Epithelial cell of proximal tubule (primary cell): ENCODE measurements at regions not wholly inside any gene's neighbourhood (a gene's known extent, or its start where the extent isn't known, plus 50 kb on each side); places are given as distances from the start of the nearest gene placed in this dataset.

Source experiments
- DNase-seq: peaks from one replicate; pipeline ENCODE4 v3.0.0-alpha.2; 2011; ENCODE audit warnings: low read depth
- H3K4me3 ChIP-seq: 2 replicates; pipeline ENCODE4 v1.5.1; 2011; ENCODE audit warnings: low read depth, mild to moderate bottlenecking, low read length
- TF ChIP-seq, protein P1 (sequence below): conservative IDR thresholded peaks from 2 replicates; pipeline ENCODE4 v1.5.1; 2012; ENCODE audit warnings: low read depth, mild to moderate bottlenecking, low read length

DNA sequence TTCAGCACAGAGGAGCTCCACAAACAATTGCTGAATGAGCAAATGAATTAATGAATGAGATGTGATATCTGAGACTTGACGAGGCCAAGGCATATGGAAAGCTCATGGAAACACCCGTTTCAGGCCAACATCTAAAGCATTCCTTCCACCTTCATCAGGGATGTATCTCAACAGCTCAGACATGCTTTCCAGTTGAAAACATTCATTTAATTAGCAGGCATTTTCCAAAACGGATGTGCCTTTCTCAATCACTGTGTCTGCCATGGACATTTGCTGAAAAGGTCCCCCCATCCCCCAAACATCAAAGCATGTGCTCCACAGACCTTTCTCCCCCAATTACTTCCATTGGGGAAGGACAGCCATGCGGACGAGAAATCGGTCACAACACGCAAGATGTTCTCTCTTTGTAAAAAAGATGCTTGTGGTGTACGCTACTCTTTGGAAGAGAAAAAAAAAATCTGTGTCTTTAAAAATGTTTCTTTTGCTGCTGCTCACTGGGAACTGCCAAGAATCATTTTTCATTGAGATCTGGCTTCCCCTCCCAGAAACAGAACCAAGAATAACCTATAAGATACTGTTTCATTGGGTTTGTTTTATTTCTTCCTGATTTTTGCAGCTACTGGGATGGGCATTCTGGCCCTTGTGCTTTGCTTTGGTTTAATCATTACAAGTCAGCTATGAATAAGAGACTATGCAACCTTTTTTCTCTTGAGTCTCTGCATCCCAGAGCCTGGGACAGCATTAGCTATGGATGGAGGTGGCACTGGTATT is 528.2 kb downstream of the MED13L start:
- TF ChIP-seq, protein P1, sequence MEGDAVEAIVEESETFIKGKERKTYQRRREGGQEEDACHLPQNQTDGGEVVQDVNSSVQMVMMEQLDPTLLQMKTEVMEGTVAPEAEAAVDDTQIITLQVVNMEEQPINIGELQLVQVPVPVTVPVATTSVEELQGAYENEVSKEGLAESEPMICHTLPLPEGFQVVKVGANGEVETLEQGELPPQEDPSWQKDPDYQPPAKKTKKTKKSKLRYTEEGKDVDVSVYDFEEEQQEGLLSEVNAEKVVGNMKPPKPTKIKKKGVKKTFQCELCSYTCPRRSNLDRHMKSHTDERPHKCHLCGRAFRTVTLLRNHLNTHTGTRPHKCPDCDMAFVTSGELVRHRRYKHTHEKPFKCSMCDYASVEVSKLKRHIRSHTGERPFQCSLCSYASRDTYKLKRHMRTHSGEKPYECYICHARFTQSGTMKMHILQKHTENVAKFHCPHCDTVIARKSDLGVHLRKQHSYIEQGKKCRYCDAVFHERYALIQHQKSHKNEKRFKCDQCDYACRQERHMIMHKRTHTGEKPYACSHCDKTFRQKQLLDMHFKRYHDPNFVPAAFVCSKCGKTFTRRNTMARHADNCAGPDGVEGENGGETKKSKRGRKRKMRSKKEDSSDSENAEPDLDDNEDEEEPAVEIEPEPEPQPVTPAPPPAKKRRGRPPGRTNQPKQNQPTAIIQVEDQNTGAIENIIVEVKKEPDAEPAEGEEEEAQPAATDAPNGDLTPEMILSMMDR, result no peak

DNA sequence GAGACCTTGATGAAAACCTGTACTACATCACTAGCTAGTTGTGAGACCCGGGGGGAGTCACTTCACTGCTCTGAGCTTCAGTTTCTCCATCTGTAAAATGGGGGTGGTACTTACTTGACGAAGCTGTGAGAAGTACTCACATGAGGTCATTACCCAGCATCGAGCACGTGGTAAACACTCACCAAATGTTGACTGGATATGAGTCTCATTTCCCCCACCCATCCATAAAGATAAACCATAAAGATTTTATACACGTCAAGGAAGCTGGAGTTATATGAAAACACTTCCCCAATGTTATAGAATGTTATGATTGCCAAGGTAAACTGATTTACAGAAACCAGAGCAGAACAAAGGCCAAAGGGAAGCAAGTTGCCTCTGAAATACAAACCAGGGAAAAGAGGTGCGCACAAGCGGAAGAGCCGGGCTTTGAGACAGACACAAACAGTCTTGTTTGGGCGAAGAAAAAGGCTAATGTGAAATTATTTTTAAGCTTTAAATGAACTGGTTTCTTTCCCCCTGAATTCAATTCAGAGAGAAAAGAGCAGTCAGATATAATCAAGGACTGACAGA is 536.8 kb downstream of the MED13L start:
- no peak for DNase-seq
- H3K4me3 ChIP-seq, result no peak overlapping the region
- TF ChIP-seq, protein P1, result no peak

More for the DNA sequence above, 528.2 kb downstream of the MED13L start:
- H3K4me3 ChIP-seq, result no peak overlapping the region
- DNase-seq, result no peak

DNA sequence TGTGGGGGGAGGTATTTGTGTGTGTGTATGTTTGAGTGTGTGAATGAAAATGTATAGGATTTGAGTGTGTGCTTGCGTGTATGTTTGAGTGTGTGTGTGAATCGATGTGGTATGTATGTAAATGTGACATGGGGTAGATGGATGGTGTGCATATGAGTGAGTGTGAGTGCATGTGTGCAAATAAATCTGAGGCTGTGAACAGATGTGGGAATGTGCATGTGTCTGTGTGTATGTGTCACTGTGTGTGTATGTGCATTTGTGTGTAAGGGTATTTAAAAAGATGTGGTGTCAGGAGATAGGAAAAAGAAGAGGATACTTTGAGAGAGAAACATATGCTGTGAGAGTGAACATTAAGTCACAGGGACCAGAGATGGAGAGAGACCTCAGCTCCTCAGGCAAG is 539.6 kb downstream of the MED13L start:
- no peak for DNase-seq
- TF ChIP-seq, protein P1, result no peak
- no peak overlapping the region for H3K4me3 ChIP-seq

DNA sequence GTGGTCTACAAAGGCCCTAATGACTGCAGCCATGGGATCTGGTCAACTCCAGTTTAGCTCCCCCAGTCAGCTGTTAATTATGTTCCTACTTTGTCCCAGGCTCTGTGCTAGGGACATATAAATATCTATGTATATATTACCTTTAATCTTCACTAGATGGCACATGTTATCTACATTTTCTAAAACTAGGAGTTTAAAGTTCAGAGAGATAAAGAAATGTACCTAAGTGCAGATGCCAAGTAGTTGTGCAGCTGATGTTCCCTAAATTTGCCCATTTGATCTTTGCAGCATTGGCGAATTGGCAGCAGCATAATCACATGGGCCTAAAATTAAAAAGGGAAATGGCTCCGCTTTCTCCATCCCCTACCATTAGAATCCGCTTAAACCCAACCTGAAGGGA is 541.1 kb downstream of the MED13L start:
- no peak for DNase-seq
- H3K4me3 ChIP-seq, result no peak overlapping the region
- TF ChIP-seq, protein P1, result no peak

DNA sequence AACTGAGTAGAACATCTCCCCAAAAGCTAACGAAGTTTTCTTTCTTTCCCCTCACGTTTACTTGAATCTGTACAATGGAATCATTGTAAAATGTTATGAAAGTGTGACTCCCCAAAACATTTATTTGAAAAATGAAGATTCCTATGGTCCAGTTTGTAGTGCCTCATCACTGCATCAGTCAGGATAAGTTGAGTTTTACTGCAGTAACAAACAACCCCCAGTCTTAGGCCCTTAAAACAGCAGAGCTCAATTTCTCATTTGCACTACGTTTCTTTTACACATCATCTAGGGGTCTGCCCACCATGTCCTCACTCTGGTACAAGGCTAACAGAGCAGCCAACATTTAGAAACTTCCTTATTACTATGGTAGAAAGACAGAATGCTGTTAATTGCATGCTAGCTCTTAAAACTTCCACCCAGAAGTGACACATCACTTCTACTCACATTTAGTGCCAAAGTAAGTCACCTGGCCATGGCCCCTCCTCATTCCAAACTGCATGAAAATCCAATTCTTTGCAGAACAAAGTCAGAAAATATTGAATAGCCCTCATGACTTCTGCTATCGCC is 546.4 kb downstream of the MED13L start:
- no peak for DNase-seq
- H3K4me3 ChIP-seq, result no peak overlapping the region
- TF ChIP-seq, protein P1, result no peak

DNA sequence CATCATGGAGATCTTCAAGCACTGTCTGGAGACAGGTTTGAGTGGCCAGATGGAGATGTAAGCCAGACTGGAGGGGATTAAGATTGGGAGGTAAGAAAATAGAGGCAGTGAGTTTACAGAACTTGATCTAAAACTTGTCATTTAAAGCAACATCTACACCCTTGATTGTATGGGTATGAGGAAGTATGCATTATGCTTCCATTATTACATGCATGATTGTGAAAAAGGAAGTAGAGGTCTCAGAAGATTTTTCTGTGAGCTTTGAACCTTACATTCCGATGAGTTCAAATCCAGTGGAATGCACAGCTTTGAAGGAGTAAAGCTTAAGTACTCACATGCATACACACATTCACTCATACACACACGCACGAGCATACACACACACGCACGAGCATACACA is 550.8 kb downstream of the MED13L start:
- DNase-seq, result no peak
- TF ChIP-seq, protein P1, result no peak
- no peak overlapping the region for H3K4me3 ChIP-seq
